GM12891 (cell line): ENCODE measurements at regions not wholly inside any gene's neighbourhood (a gene's known extent, or its start where the extent isn't known, plus 50 kb on each side); places are given as distances from the start of the nearest gene placed in this dataset.

Experiments
- DNase-seq: peaks from one replicate; pipeline ENCODE4 v3.0.0; 2011; ENCODE audit warnings: low spot score; ENCODE audit not compliant: insufficient read length
- FAIRE-seq: peaks from 2 replicates; lab custom pipeline; 2011; peaks lifted over from hg19 to GRCh38; lab: Jason Lieb, UNC
- PAX5 ChIP-seq: IDR thresholded peaks from 2 replicates; pipeline ENCODE4 v1.6.1; 2011; ENCODE audit warnings: low read length, moderate library complexity, mild to moderate bottlenecking; ENCODE audit not compliant: insufficient read depth, severe bottlenecking
- POLR2A ChIP-seq: IDR thresholded peaks from 2 replicates; pipeline ENCODE4 v1.6.1; 2011; ENCODE audit warnings: low read depth, low read length, control low read depth
- POLR2AphosphoS5 ChIP-seq: IDR thresholded peaks from 2 replicates; pipeline ENCODE4 v1.6.1; 2011; ENCODE audit warnings: low read depth, low read length, control low read depth
- POU2F2 ChIP-seq: IDR thresholded peaks from 2 replicates; pipeline ENCODE4 v1.6.1; 2011; ENCODE audit warnings: low read depth, mild to moderate bottlenecking, control low read depth, low read length, moderate library complexity
- SPI1 ChIP-seq: IDR thresholded peaks from 2 replicates; pipeline ENCODE4 v1.6.1; 2011; ENCODE audit warnings: low read depth, low read length, control low read depth
- TAF1 ChIP-seq: IDR thresholded peaks from 2 replicates; pipeline ENCODE4 v1.6.1; 2011; ENCODE audit warnings: low read depth, low read length, control low read depth

GRCh38 chr15:89421219-89421618, 75.2 kb downstream of the RHCG start:
- TF ChIP-seq SPI1 (no peak), POU2F2 (no peak), PAX5 (no peak), POLR2AphosphoS5 (no peak)
- no peak for FAIRE-seq
- DNase-seq, result no peak

- no peak for TF ChIP-seq PAX5
- TF ChIP-seq TAF1, result no peak
- TF ChIP-seq POLR2A, result no peak
- TF ChIP-seq SPI1, result no peak
- TF ChIP-seq POU2F2, result no peak
- no peak for TF ChIP-seq POLR2AphosphoS5
- FAIRE-seq (peak; percentile 69), DNase-seq (no peak)
Observed at GRCh38 chr15:89419370-89419984, 76.9 kb downstream of the RHCG start.

- TF ChIP-seq POU2F2 (no peak), SPI1 (no peak), POLR2AphosphoS5 (no peak), POLR2A (no peak), TAF1 (no peak), PAX5 (no peak)
- DNase-seq, result no peak
- FAIRE-seq, result no peak
Observed at GRCh38 chr15:89417206-89417725, 79.1 kb downstream of the RHCG start.

GRCh38 chr15:89416339-89417183, 79.8 kb downstream of the RHCG start:
- DNase-seq (peak; percentile 87), FAIRE-seq (peak; percentile 87)

GRCh38 chr15:89414571-89414970, 79.9 kb upstream of the POLG start:
- TF ChIP-seq POU2F2 (no peak), SPI1 (no peak), TAF1 (no peak), POLR2AphosphoS5 (no peak)
- DNase-seq, result no peak
- FAIRE-seq, result no peak

More at GRCh38 chr15:89416339-89417183, 79.8 kb downstream of the RHCG start:
- no peak for TF ChIP-seq POLR2AphosphoS5

- DNase-seq (no peak), FAIRE-seq (no peak)
- TF ChIP-seq POLR2A (no peak), POLR2AphosphoS5 (no peak), TAF1 (no peak), PAX5 (no peak), SPI1 (no peak)
Observed at GRCh38 chr15:89413877-89414276, 79.3 kb upstream of the POLG start.

- no peak for FAIRE-seq
- DNase-seq, result no peak
- TF ChIP-seq POLR2A, result no peak
- no peak for TF ChIP-seq PAX5
- TF ChIP-seq TAF1, result no peak
- no peak for TF ChIP-seq POU2F2
- no peak for TF ChIP-seq POLR2AphosphoS5
- TF ChIP-seq SPI1, result no peak
Observed at GRCh38 chr15:89412905-89413411, 78.3 kb upstream of the POLG start.

- TF ChIP-seq TAF1, result no peak
- TF ChIP-seq SPI1, result no peak
- no peak for TF ChIP-seq POLR2A
- TF ChIP-seq POLR2AphosphoS5, result no peak
- TF ChIP-seq PAX5, result no peak
- TF ChIP-seq POU2F2, result no peak
- FAIRE-seq (no peak), DNase-seq (no peak)
Observed at GRCh38 chr15:89410039-89410435, 75.4 kb upstream of the POLG start.

GRCh38 chr15:89409184-89410038, 74.8 kb upstream of the POLG start:
- DNase-seq (no peak), FAIRE-seq (no peak)
- TF ChIP-seq POU2F2 (no peak), TAF1 (no peak), POLR2A (no peak), SPI1 (no peak), PAX5 (no peak), POLR2AphosphoS5 (no peak)
